ENCODE measurements at regions not wholly inside any gene's neighbourhood (a gene's known extent, or its start where the extent isn't known, plus 50 kb on each side); places are given as distances from the start of the nearest gene placed in this dataset.

- H4K20me1 ChIP-seq (ENCODE audit: insufficient read depth, low read length) = no peaks in the 10 kb centered on the region
- 10% methylated on average over 4 of the region's 4 CpGs for WGBS (ENCODE audit: low lambda C conversion rate)
- intact Hi-C loops (cut with micrococcal nuclease; ENCODE audit: unreplicated experiment) (no loop called here), in situ Hi-C loops (cut with HindIII; ENCODE audit: extremely low pct_ligation_motif_present, low pct_unique_long_range_greater_than_20kb) (no loop called here)
- H3K9me3 ChIP-seq (ENCODE audit: low read length) = no peaks in the 10 kb centered on the region
- no peaks in the 10 kb centered on the region; a peak in 1 of 5 replicates for H3K27me3 ChIP-seq (ENCODE audit: control insufficient read depth in 1 of 2, insufficient read depth in 2 of 2, low read length in 2 of 2)
- H3K9ac ChIP-seq (ENCODE audit: insufficient read depth, low read depth, low read length) = no peak overlapping the region
- no peak overlapping the region for H2AFZ ChIP-seq (ENCODE audit: low read length)
- H3K79me2 ChIP-seq (ENCODE audit: insufficient read depth, low read length) = no peaks in the 10 kb centered on the region
- H3K36me3 ChIP-seq (replicated peaks in 1 of 2; ENCODE audit: control insufficient read depth in 1 of 2, insufficient read depth in 2 of 2, low read length in 2 of 2) = no peaks in the 10 kb centered on the region
- DNase-seq (ENCODE audit: low spot score) = no peak
- FAIRE-seq = no peak
- no peak for ATAC-seq
- TF ChIP-seq RARG (CRISPR knock-in tag; IDR thresholded peaks at IDR 0.05; ENCODE audit: low read depth) (no peak), GLI4 (CRISPR knock-in tag; IDR thresholded peaks at IDR 0.05; ENCODE audit: borderline replicate concordance) (no peak), NFYC (CRISPR knock-in tag; IDR thresholded peaks at IDR 0.05) (no peak), PBX3 (CRISPR knock-in tag; IDR thresholded peaks at IDR 0.05; ENCODE audit: borderline replicate concordance) (no peak), CERS6 (CRISPR knock-in tag; IDR thresholded peaks at IDR 0.05) (no peak), MAFF (IDR thresholded peaks at IDR 0.05; ENCODE audit: low read depth, low read length) (no peak), ZNF567 (CRISPR knock-in tag; IDR thresholded peaks at IDR 0.05; ENCODE audit: borderline replicate concordance) (no peak), ZNF777 (CRISPR knock-in tag; IDR thresholded peaks at IDR 0.05) (no peak), SNAI1 (CRISPR knock-in tag; IDR thresholded peaks at IDR 0.05; ENCODE audit: borderline replicate concordance) (no peak), ZNF20 (CRISPR knock-in tag; IDR thresholded peaks at IDR 0.05) (no peak)
- no peak overlapping the region for H3K27ac ChIP-seq (ENCODE audit: extremely low read length, insufficient read depth, low read length)
- ChIA-PET POLR2A (no interaction called here), CTCF (ENCODE audit: low intra/inter-chr PET ratio, low total read pairs) (no interaction called here)
- no peak overlapping the region for H3K4me2 ChIP-seq (ENCODE audit: low read depth, low read length)
- H3K4me1 ChIP-seq (ENCODE audit: insufficient read depth, low read length) = no peaks in the 10 kb centered on the region
- BruUV-seq (replicated peaks) = no TSS peak
- H3K4me3 ChIP-seq (replicated peaks in 1 of 3; ENCODE audit: insufficient read depth in 1 of 3, low read depth in 2 of 3, low read length in 3 of 3) = no peak overlapping the region
Measured at GRCh38 chr2:220460257-220460985, 833.0 kb downstream of the SLC4A3 start.
